ENCODE measurements at regions not wholly inside any gene's neighbourhood (a gene's known extent, or its start where the extent isn't known, plus 50 kb on each side); places are given as distances from the start of the nearest gene placed in this dataset.

- Mint-ChIP-seq H3K4me3 (no peak overlapping the region), H3K4me1 (no peaks in the 10 kb centered on the region), H3K27me3 (no peaks in the 10 kb centered on the region), H3K36me3 (ENCODE audit: low read depth) (no peaks in the 10 kb centered on the region), H3K27ac (no peak overlapping the region)
- no peak for ATAC-seq
- H3K9me3 ChIP-seq (ENCODE audit: control insufficient read depth, low read length, poor library complexity, severe bottlenecking): no peaks in the 10 kb centered on the region
- DNase-seq: no peak
These were observed 320.1 kb downstream of the OSR1 start for GRCh38 chr2:19038071-19039015.

GRCh38 chr2:19036091-19036490, 322.3 kb downstream of the OSR1 start:
- no peaks in the 10 kb centered on the region for H3K27me3 Mint-ChIP-seq
- no peaks in the 10 kb centered on the region for H3K4me1 Mint-ChIP-seq
- H3K36me3 Mint-ChIP-seq (ENCODE audit: low read depth): no peaks in the 10 kb centered on the region
- H3K9me3 ChIP-seq (ENCODE audit: control insufficient read depth, low read length, poor library complexity, severe bottlenecking): no peaks in the 10 kb centered on the region
- DNase-seq (no peak), ATAC-seq (no peak)
- H3K4me3 Mint-ChIP-seq: no peak overlapping the region
- no peak overlapping the region for H3K27ac Mint-ChIP-seq

- Mint-ChIP-seq H3K4me1 (no peaks in the 10 kb centered on the region), H3K27me3 (no peaks in the 10 kb centered on the region), H3K36me3 (ENCODE audit: low read depth) (no peaks in the 10 kb centered on the region), H3K4me3 (no peak overlapping the region), H3K27ac (no peak overlapping the region)
- ATAC-seq: no peak
- H3K9me3 ChIP-seq (ENCODE audit: control insufficient read depth, low read length, poor library complexity, severe bottlenecking): no peaks in the 10 kb centered on the region
- no peak for DNase-seq
These were observed 323.2 kb downstream of the OSR1 start for GRCh38 chr2:19035238-19035637.

GRCh38 chr2:19033240-19033639, 325.2 kb downstream of the OSR1 start:
- no peaks in the 10 kb centered on the region for H3K27me3 Mint-ChIP-seq
- ATAC-seq (no peak), DNase-seq (no peak)
- H3K27ac Mint-ChIP-seq: no peak overlapping the region
- H3K36me3 Mint-ChIP-seq (ENCODE audit: low read depth): no peaks in the 10 kb centered on the region
- no peaks in the 10 kb centered on the region for H3K4me1 Mint-ChIP-seq
- H3K9me3 ChIP-seq (ENCODE audit: control insufficient read depth, low read length, poor library complexity, severe bottlenecking): no peaks in the 10 kb centered on the region
- H3K4me3 Mint-ChIP-seq: no peak overlapping the region

GRCh38 chr2:19031642-19032041, 326.8 kb downstream of the OSR1 start:
- DNase-seq (no peak), ATAC-seq (no peak)
- no peak overlapping the region for H3K4me3 Mint-ChIP-seq
- no peaks in the 10 kb centered on the region for H3K27me3 Mint-ChIP-seq
- H3K9me3 ChIP-seq (ENCODE audit: control insufficient read depth, low read length, poor library complexity, severe bottlenecking): no peaks in the 10 kb centered on the region
- H3K4me1 Mint-ChIP-seq: no peaks in the 10 kb centered on the region
- H3K36me3 Mint-ChIP-seq (ENCODE audit: low read depth): no peaks in the 10 kb centered on the region
- H3K27ac Mint-ChIP-seq: no peak overlapping the region

GRCh38 chr2:19029655-19030054, 328.8 kb downstream of the OSR1 start:
- no peaks in the 10 kb centered on the region for H3K9me3 ChIP-seq (ENCODE audit: control insufficient read depth, low read length, poor library complexity, severe bottlenecking)
- Mint-ChIP-seq H3K27ac (no peak overlapping the region), H3K36me3 (ENCODE audit: low read depth) (no peaks in the 10 kb centered on the region), H3K4me3 (no peak overlapping the region), H3K27me3 (no peaks in the 10 kb centered on the region), H3K4me1 (no peaks in the 10 kb centered on the region)
- DNase-seq (no peak), ATAC-seq (no peak)

- no peaks in the 10 kb centered on the region for H3K9me3 ChIP-seq (ENCODE audit: control insufficient read depth, low read length, poor library complexity, severe bottlenecking)
- ATAC-seq (no peak), DNase-seq (no peak)
- Mint-ChIP-seq H3K4me3 (no peak overlapping the region), H3K27ac (no peak overlapping the region), H3K27me3 (no peaks in the 10 kb centered on the region), H3K4me1 (no peaks in the 10 kb centered on the region), H3K36me3 (ENCODE audit: low read depth) (no peaks in the 10 kb centered on the region)
These were observed 329.6 kb downstream of the OSR1 start for GRCh38 chr2:19028587-19029375.

GRCh38 chr2:19027626-19028025, 330.8 kb downstream of the OSR1 start:
- no peaks in the 10 kb centered on the region for H3K9me3 ChIP-seq (ENCODE audit: control insufficient read depth, low read length, poor library complexity, severe bottlenecking)
- Mint-ChIP-seq H3K4me1 (no peaks in the 10 kb centered on the region), H3K4me3 (no peak overlapping the region), H3K36me3 (ENCODE audit: low read depth) (no peaks in the 10 kb centered on the region), H3K27ac (no peak overlapping the region), H3K27me3 (no peaks in the 10 kb centered on the region)
- ATAC-seq (no peak), DNase-seq (no peak)

- Mint-ChIP-seq H3K36me3 (ENCODE audit: low read depth) (no peaks in the 10 kb centered on the region), H3K4me3 (no peak overlapping the region), H3K4me1 (no peaks in the 10 kb centered on the region), H3K27ac (no peak overlapping the region), H3K27me3 (no peaks in the 10 kb centered on the region)
- DNase-seq: no peak
- no peak for ATAC-seq
- H3K9me3 ChIP-seq (ENCODE audit: control insufficient read depth, low read length, poor library complexity, severe bottlenecking): no peaks in the 10 kb centered on the region
These were observed 332.2 kb downstream of the OSR1 start for GRCh38 chr2:19026261-19026660.

GRCh38 chr2:19022334-19022733, 336.1 kb downstream of the OSR1 start:
- H3K36me3 Mint-ChIP-seq (ENCODE audit: low read depth): no peaks in the 10 kb centered on the region
- no peak for ATAC-seq
- H3K4me1 Mint-ChIP-seq: no peaks in the 10 kb centered on the region
- no peak overlapping the region for H3K27ac Mint-ChIP-seq
- H3K9me3 ChIP-seq (ENCODE audit: control insufficient read depth, low read length, poor library complexity, severe bottlenecking): no peaks in the 10 kb centered on the region
- no peaks in the 10 kb centered on the region for H3K27me3 Mint-ChIP-seq
- DNase-seq: no peak
- H3K4me3 Mint-ChIP-seq: no peak overlapping the region

- no peaks in the 10 kb centered on the region for H3K4me1 Mint-ChIP-seq
- ATAC-seq (no peak), DNase-seq (no peak)
- no peaks in the 10 kb centered on the region for H3K27me3 Mint-ChIP-seq
- no peak overlapping the region for H3K4me3 Mint-ChIP-seq
- H3K36me3 Mint-ChIP-seq (ENCODE audit: low read depth): no peaks in the 10 kb centered on the region
- H3K9me3 ChIP-seq (ENCODE audit: control insufficient read depth, low read length, poor library complexity, severe bottlenecking): no peaks in the 10 kb centered on the region
- no peak overlapping the region for H3K27ac Mint-ChIP-seq
These were observed 336.7 kb downstream of the OSR1 start for GRCh38 chr2:19021721-19022120.

GRCh38 chr2:19021100-19021476, 337.3 kb downstream of the OSR1 start:
- H3K4me3 Mint-ChIP-seq: no peak overlapping the region
- ATAC-seq (no peak), DNase-seq (no peak)
- H3K27me3 Mint-ChIP-seq: no peaks in the 10 kb centered on the region
- H3K4me1 Mint-ChIP-seq: no peaks in the 10 kb centered on the region
- H3K9me3 ChIP-seq (ENCODE audit: control insufficient read depth, low read length, poor library complexity, severe bottlenecking): no peaks in the 10 kb centered on the region
- H3K27ac Mint-ChIP-seq: no peak overlapping the region
- no peaks in the 10 kb centered on the region for H3K36me3 Mint-ChIP-seq (ENCODE audit: low read depth)

- Mint-ChIP-seq H3K27me3 (no peaks in the 10 kb centered on the region), H3K27ac (no peak overlapping the region), H3K4me3 (no peak overlapping the region), H3K4me1 (no peaks in the 10 kb centered on the region), H3K36me3 (ENCODE audit: low read depth) (no peaks in the 10 kb centered on the region)
- ATAC-seq (no peak), DNase-seq (no peak)
- H3K9me3 ChIP-seq (ENCODE audit: control insufficient read depth, low read length, poor library complexity, severe bottlenecking): no peaks in the 10 kb centered on the region
These were observed 338.0 kb downstream of the OSR1 start for GRCh38 chr2:19020144-19021099.
